HCT116 (cell line): ENCODE measurements at regions not wholly inside any gene's neighbourhood (a gene's known extent, or its start where the extent isn't known, plus 50 kb on each side); places are given as distances from the start of the nearest gene placed in this dataset.

Experiments
- ATAC-seq: fragments of 200-7000 bp; cut with Tn5 transposase; 2 replicates; pipeline ENCODE4 v1.9.1; 2020; ENCODE audit warnings: mild to moderate bottlenecking, moderate library complexity
- BruUV-seq: library from RNA; stranded (reverse); fragments of 400-500 nt; replicated peaks from 2 replicates; lab custom pipeline; 2021; lab: Mats Ljungman, UMichigan
- CTCF ChIA-PET: fragments of 300-600 bp; sonication (Branson Sonifier 250); formaldehyde crosslinking; loops from one replicate; lab custom pipeline; 2021; ENCODE audit warnings: antibody characterized with exemption; lab: Charles Lee
- POLR2A ChIA-PET: fragments of 300-600, 350-600 bp; sonication (Branson Sonifier 250); formaldehyde crosslinking; loops from one replicate; lab custom pipeline; 2021; ENCODE audit warnings: antibody characterized with exemption; lab: Charles Lee
- RAD21 ChIA-PET, 2 experiments: fragments of 300-600 bp; sonication (Branson Sonifier 250); formaldehyde crosslinking; loops; one replicate each; lab custom pipeline; 2023; ENCODE audit warnings: low total read pairs in 2 of 2; ENCODE audit not compliant: uncharacterized antibody in 2 of 2, unreplicated experiment in 2 of 2, low non-redundant PET in 1 of 2; lab: Charles Lee
- DNase-seq: peaks from one replicate; pipeline ENCODE4 v3.0.0-alpha.2; 2010; ENCODE audit warnings: low read depth, low spot score
- H2AFZ ChIP-seq: fragments of 200-600 bp; shearing (Covaris generic), sonication (generic); 2 replicates; pipeline ENCODE4 v1.6.1; 2017; ENCODE audit warnings: low read depth, mixed run types, mixed read lengths, antibody characterized with exemption, low read length; ENCODE audit not compliant: poor library complexity, severe bottlenecking
- H3K27ac ChIP-seq: 2 replicates; pipeline ENCODE4 v1.5.1; 2012; ENCODE audit warnings: low read depth, low read length
- H3K27me3 ChIP-seq: fragments of 200-600 bp; sonication (generic); 2 replicates; pipeline ENCODE4 v1.6.1; 2016; ENCODE audit warnings: mixed run types, low read length, mixed read lengths; ENCODE audit not compliant: insufficient read depth
- H3K36me3 ChIP-seq, 2 experiments: fragments of 200-500 bp in 1 of 2; fragments of 200-600 bp in 1 of 2; sonication (Bioruptor generic) in 1 of 2; sonication (generic) in 1 of 2; 2 replicates each; pipeline versions ENCODE4 v1.5.1 to v1.6.1; 2014 to 2016; ENCODE audit warnings: low read length in 2 of 2, inconsistent platforms in 1 of 2, mixed read lengths in 1 of 2, mixed run types in 1 of 2; ENCODE audit not compliant: insufficient read depth in 2 of 2, control insufficient read depth in 1 of 2
- H3K4me1 ChIP-seq, 2 experiments: fragments of 200-600 bp in 1 of 2; sonication (generic) in 1 of 2; 2 replicates each; pipeline versions ENCODE4 v1.5.1 to v1.6.1; 2012 to 2017; ENCODE audit warnings: low read length in 2 of 2, inconsistent platforms in 1 of 2, mild to moderate bottlenecking in 1 of 2, mixed read lengths in 1 of 2, mixed run types in 1 of 2, moderate library complexity in 1 of 2; ENCODE audit not compliant: insufficient read depth in 2 of 2, control insufficient read depth in 1 of 2
- H3K4me2 ChIP-seq: fragments of 200-600 bp; sonication (generic); 2 replicates; pipeline ENCODE4 v1.6.1; 2017; ENCODE audit warnings: mixed run types, low read length, mixed read lengths
- H3K4me3 ChIP-seq, 2 experiments: fragments of 200-600 bp in 1 of 2; sonication (generic) in 1 of 2; replicated peaks in 1 of 2; 2 replicates each; pipeline ENCODE4 v1.5.1; 2011 to 2016; ENCODE audit warnings: low read length in 2 of 2, control low read depth in 1 of 2, low read depth in 1 of 2, mild to moderate bottlenecking in 1 of 2, mixed read lengths in 1 of 2, mixed run types in 1 of 2
- H3K79me2 ChIP-seq: fragments of 200-600 bp; sonication (generic); 2 replicates; pipeline ENCODE4 v1.6.1; 2017; ENCODE audit warnings: mild to moderate bottlenecking, mixed run types, low read length, moderate library complexity, mixed read lengths; ENCODE audit not compliant: insufficient read depth
- H3K9ac ChIP-seq: fragments of 200-600 bp; sonication (generic); 2 replicates; pipeline ENCODE4 v1.6.1; 2016; ENCODE audit warnings: low read length, mixed read lengths
- H3K9me2 ChIP-seq: fragments of 200-600 bp; sonication (generic), shearing (Covaris generic); 2 replicates; pipeline ENCODE4 v1.6.1; 2017; ENCODE audit warnings: mixed run types, mild to moderate bottlenecking, moderate library complexity; ENCODE audit not compliant: insufficient read depth
- H3K9me3 ChIP-seq, 2 experiments: fragments of 200-500 bp in 1 of 2; fragments of 200-600 bp in 1 of 2; sonication (Bioruptor generic) in 1 of 2; sonication (generic) in 1 of 2; 2 replicates each; pipeline ENCODE4 v1.6.1; 2014 to 2017; ENCODE audit warnings: low read length in 2 of 2, mixed read lengths in 2 of 2, inconsistent platforms in 1 of 2, low read depth in 1 of 2, mild to moderate bottlenecking in 1 of 2, mixed run types in 1 of 2, moderate library complexity in 1 of 2; ENCODE audit not compliant: control insufficient read depth in 1 of 2, insufficient read depth in 1 of 2
- H4K20me1 ChIP-seq: fragments of 200-600 bp; sonication (generic), shearing (Covaris generic); 2 replicates; pipeline ENCODE4 v1.6.1; 2017; ENCODE audit warnings: mixed run types, mild to moderate bottlenecking, moderate library complexity; ENCODE audit not compliant: insufficient read depth
- CBX3 ChIP-seq: IDR thresholded peaks from 2 replicates; pipeline ENCODE4 v1.6.1; 2012; ENCODE audit warnings: low read depth
- CEBPB ChIP-seq: IDR thresholded peaks from 2 replicates; pipeline ENCODE4 v1.6.1; 2012; ENCODE audit warnings: low read depth
- ELF1 ChIP-seq: IDR thresholded peaks from 2 replicates; pipeline ENCODE4 v1.6.1; 2012; ENCODE audit warnings: low read depth, borderline replicate concordance
- FOSL1 ChIP-seq: IDR thresholded peaks from 2 replicates; pipeline ENCODE4 v1.6.1; 2012; ENCODE audit warnings: low read depth
- JUND ChIP-seq: IDR thresholded peaks from 2 replicates; pipeline ENCODE4 v1.6.1; 2012
- POLR2A ChIP-seq: IDR thresholded peaks from 2 replicates; pipeline ENCODE4 v1.7.0; 2011; ENCODE audit warnings: borderline replicate concordance; ENCODE audit not compliant: insufficient read depth, insufficient read length; ENCODE audit errors: extremely low read depth
- POLR2AphosphoS5 ChIP-seq: IDR thresholded peaks from 2 replicates; pipeline ENCODE4 v1.6.1; 2011; ENCODE audit warnings: mild to moderate bottlenecking, low read depth, low read length, moderate library complexity
- RAD21 ChIP-seq: IDR thresholded peaks from 2 replicates; pipeline ENCODE4 v1.6.1; 2012; ENCODE audit warnings: low read depth, mild to moderate bottlenecking
- SIN3A ChIP-seq: IDR thresholded peaks from 2 replicates; pipeline ENCODE4 v1.6.1; 2012; ENCODE audit warnings: low read depth
- SP1 ChIP-seq: IDR thresholded peaks from 2 replicates; pipeline ENCODE4 v1.6.1; 2012; ENCODE audit warnings: low read depth
- SRF ChIP-seq: IDR thresholded peaks from 2 replicates; pipeline ENCODE4 v1.6.1; 2012; ENCODE audit warnings: low read depth
- YY1 ChIP-seq: IDR thresholded peaks from 2 replicates; pipeline ENCODE4 v1.6.1; 2011; ENCODE audit warnings: low read length, low read depth, moderate library complexity, mild to moderate bottlenecking; ENCODE audit not compliant: insufficient replicate concordance; ENCODE audit errors: extremely low read depth
- ZBTB33 ChIP-seq: IDR thresholded peaks from 2 replicates; pipeline ENCODE4 v1.6.1; 2011; ENCODE audit warnings: mild to moderate bottlenecking, low read length, moderate library complexity; ENCODE audit not compliant: insufficient replicate concordance; ENCODE audit errors: extremely low read depth
- ZFX ChIP-seq: fragments of 450-650 bp; IDR thresholded peaks from 2 replicates; pipeline ENCODE4 v1.6.1; 2017
- ZNF274 ChIP-seq: fragments of 200-500 bp; sonication (Bioruptor generic); IDR thresholded peaks from 2 replicates; pipeline ENCODE4 v1.6.1; 2014; ENCODE audit warnings: mild to moderate bottlenecking, low read depth, low read length, inconsistent platforms
- intact Hi-C: fragments of 100-400 bp; cut with micrococcal nuclease; formaldehyde crosslinking; loops from 2 replicates; pipeline ENCODE4 v1.10.0; 2022
- TF ChIP-seq, protein P1 (sequence below): IDR thresholded peaks from 2 replicates; pipeline ENCODE4 v1.6.1; 2012
- TF ChIP-seq, protein P2 (sequence below), 3 experiments: fragments of 200-600 bp in 1 of 3; sonication (generic) in 1 of 3; IDR thresholded peaks in 2 of 3; conservative IDR thresholded peaks in 1 of 3; 2 replicates each; pipeline ENCODE4 v1.5.1; 2012 to 2017; ENCODE audit warnings: low read depth in 2 of 3, low read length in 2 of 3, antibody characterized with exemption in 1 of 3, borderline replicate concordance in 1 of 3, control low read depth in 1 of 3, mild to moderate bottlenecking in 1 of 3, mixed read lengths in 1 of 3, mixed run types in 1 of 3, moderate library complexity in 1 of 3; ENCODE audit not compliant: insufficient read depth in 1 of 3

DNA sequence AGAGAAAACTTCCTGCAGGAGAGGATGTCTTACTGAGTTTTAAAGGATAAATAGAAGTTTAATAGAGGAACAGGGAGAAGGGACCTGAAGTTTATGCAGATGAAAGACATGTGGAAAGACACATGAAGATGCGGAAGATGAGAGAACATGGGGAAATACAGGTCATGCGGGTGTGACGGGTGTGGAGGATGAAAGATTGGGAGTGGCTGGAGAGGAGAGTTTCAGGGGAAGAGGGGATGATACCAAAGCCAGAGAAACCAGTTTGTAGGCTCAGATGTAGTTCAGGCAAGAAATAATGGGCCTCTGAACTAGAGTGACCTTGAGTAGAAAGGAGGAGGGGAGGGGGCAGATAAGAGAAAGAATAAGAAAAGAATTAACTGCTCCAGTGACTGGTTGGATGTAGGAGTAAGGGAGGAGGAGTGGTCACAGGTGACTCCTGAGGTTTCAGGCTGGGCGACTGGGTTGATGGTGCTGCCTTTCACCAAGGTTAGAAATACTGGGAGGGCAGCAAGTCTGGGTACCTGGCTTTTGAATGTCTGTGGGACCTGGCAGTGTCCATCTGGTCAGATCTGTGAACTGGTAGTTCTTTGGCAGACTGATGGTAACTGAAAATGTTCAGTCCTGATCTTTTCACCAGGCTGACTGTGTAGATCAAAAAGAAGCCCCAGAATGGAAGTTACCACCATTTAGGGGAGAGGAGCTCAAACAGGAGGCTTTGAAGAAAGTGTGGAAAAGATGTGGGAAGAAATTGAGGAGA, 69.4 kb downstream of the TET3 start:
- POLR2A ChIA-PET: no interaction called here
- RAD21 ChIA-PET: no interaction called here
- no peaks in the 10 kb centered on the region for H3K27me3 ChIP-seq
- H3K27ac ChIP-seq: no peak overlapping the region
- CTCF ChIA-PET: no interaction called here
- no peaks in the 10 kb centered on the region for H3K36me3 ChIP-seq
- H3K9ac ChIP-seq: no peak overlapping the region
- no peak overlapping the region for H3K4me3 ChIP-seq
- H3K9me2 ChIP-seq: no peaks in the 10 kb centered on the region
- no peak overlapping the region for H2AFZ ChIP-seq
- peaks cover 44% of the 10 kb centered on the region; the same call in 1 of the 2 replicates for H3K79me2 ChIP-seq
- ATAC-seq (no peak), DNase-seq (no peak)
- H3K4me2 ChIP-seq: no peak overlapping the region
- TF ChIP-seq CEBPB: no peak
- no peak for TF ChIP-seq POLR2AphosphoS5
- no peak for TF ChIP-seq SIN3A
- TF ChIP-seq, protein P1, sequence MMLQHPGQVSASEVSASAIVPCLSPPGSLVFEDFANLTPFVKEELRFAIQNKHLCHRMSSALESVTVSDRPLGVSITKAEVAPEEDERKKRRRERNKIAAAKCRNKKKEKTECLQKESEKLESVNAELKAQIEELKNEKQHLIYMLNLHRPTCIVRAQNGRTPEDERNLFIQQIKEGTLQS: no peak
- TF ChIP-seq, protein P2, sequence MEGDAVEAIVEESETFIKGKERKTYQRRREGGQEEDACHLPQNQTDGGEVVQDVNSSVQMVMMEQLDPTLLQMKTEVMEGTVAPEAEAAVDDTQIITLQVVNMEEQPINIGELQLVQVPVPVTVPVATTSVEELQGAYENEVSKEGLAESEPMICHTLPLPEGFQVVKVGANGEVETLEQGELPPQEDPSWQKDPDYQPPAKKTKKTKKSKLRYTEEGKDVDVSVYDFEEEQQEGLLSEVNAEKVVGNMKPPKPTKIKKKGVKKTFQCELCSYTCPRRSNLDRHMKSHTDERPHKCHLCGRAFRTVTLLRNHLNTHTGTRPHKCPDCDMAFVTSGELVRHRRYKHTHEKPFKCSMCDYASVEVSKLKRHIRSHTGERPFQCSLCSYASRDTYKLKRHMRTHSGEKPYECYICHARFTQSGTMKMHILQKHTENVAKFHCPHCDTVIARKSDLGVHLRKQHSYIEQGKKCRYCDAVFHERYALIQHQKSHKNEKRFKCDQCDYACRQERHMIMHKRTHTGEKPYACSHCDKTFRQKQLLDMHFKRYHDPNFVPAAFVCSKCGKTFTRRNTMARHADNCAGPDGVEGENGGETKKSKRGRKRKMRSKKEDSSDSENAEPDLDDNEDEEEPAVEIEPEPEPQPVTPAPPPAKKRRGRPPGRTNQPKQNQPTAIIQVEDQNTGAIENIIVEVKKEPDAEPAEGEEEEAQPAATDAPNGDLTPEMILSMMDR (IDR thresholded peaks at IDR 0.05 in 2 of 3, conservative IDR thresholded peaks at IDR 0.05 in 1 of 3; ENCODE audit: borderline replicate concordance in 1 of 3, insufficient read depth in 1 of 3, low read depth in 2 of 3, low read length in 2 of 3): no peak
- no peak for TF ChIP-seq ZNF274
- TF ChIP-seq CBX3: no peak
- TF ChIP-seq YY1: no peak
- no peak for TF ChIP-seq JUND
- TF ChIP-seq ZFX: no peak
- no peak for TF ChIP-seq SRF
- TF ChIP-seq RAD21: no peak
- no peak for TF ChIP-seq FOSL1
- no peak for TF ChIP-seq ZBTB33
- TF ChIP-seq POLR2A: no peak
- no peak for TF ChIP-seq SP1
- no peak for TF ChIP-seq ELF1
- no peaks in the 10 kb centered on the region for H4K20me1 ChIP-seq
- intact Hi-C loops: no loop called here
- H3K9me3 ChIP-seq: no peaks in the 10 kb centered on the region
- BruUV-seq: no TSS peak
- no peaks in the 10 kb centered on the region for H3K4me1 ChIP-seq
